HepG2 (cell line): ENCODE measurements at regions not wholly inside any gene's neighbourhood (a gene's known extent, or its start where the extent isn't known, plus 50 kb on each side); places are given as distances from the start of the nearest gene placed in this dataset.

Experiments
- ATAC-seq: fragments of 200-7000 bp; cut with Tn5 transposase; 3 replicates; pipeline ENCODE4 v1.9.1; 2020; ENCODE audit warnings: mild to moderate bottlenecking, moderate library complexity
- BruUV-seq: library from RNA; stranded (reverse); fragments of 400-500 nt; replicated peaks from 2 replicates; lab custom pipeline; 2021; lab: Mats Ljungman, UMichigan
- CTCF ChIA-PET: fragments of 300-600 bp; formaldehyde crosslinking; extraction: SDS; loops from one replicate; lab custom pipeline; 2021; ENCODE audit warnings: low total read pairs, inconsistent platforms, low intra/inter-chr PET ratio; lab: Yijun Ruan, JAX
- POLR2A ChIA-PET: fragments of 350-600 bp; sonication (Branson Sonifier 250); formaldehyde crosslinking; loops from one replicate; lab custom pipeline; 2020; ENCODE audit warnings: antibody characterized with exemption, inconsistent platforms; lab: Yijun Ruan, JAX
- DNase-seq: peaks from one replicate; pipeline ENCODE4 v3.0.0-alpha.2; 2015; ENCODE audit warnings: low spot score
- FAIRE-seq: peaks from 3 replicates; lab custom pipeline; 2011; peaks lifted over from hg19 to GRCh38; lab: Jason Lieb, UNC
- H2AFZ ChIP-seq: one replicate; pipeline ENCODE4 v1.6.1; 2011; ENCODE audit warnings: low read length, inconsistent platforms
- H3K27ac ChIP-seq: fragments of 300-600 bp; 3 replicates; pipeline ENCODE4 v1.8.0; 2011; ENCODE audit warnings: mixed run types, mild to moderate bottlenecking, mixed read lengths, low read length, inconsistent platforms; ENCODE audit not compliant: insufficient read depth; ENCODE audit errors: extremely low read length
- H3K27me3 ChIP-seq, 2 experiments: fragments of 200-600 bp in 1 of 2; 2 replicates in 1 of 2; 3 replicates in 1 of 2; pipeline versions ENCODE4 v1.6.0 to v1.8.0; 2011; ENCODE audit warnings: low read length in 2 of 2, mild to moderate bottlenecking in 2 of 2, moderate library complexity in 2 of 2, inconsistent platforms in 1 of 2; ENCODE audit not compliant: insufficient read depth in 2 of 2, control insufficient read depth in 1 of 2
- H3K36me3 ChIP-seq, 2 experiments: fragments of 200-600 bp in 1 of 2; replicated peaks in 1 of 2; 2 replicates in 1 of 2; 3 replicates in 1 of 2; pipeline versions ENCODE4 v1.5.1 to v1.8.0; 2011; ENCODE audit warnings: low read length in 2 of 2, inconsistent platforms in 1 of 2; ENCODE audit not compliant: insufficient read depth in 2 of 2, control insufficient read depth in 1 of 2
- H3K4me1 ChIP-seq: 2 replicates; pipeline ENCODE4 v1.5.1; 2012; ENCODE audit warnings: low read length, inconsistent platforms; ENCODE audit not compliant: insufficient read depth
- H3K4me2 ChIP-seq: 2 replicates; pipeline ENCODE4 v1.6.0; 2011; ENCODE audit warnings: low read depth, low read length, inconsistent platforms
- H3K4me3 ChIP-seq, 3 experiments: fragments of 200-600 bp in 1 of 3; sonication (generic), shearing (Covaris generic) in 1 of 3; replicated peaks in 1 of 3; 2 replicates each; pipeline ENCODE4 v1.5.1; 2011 to 2016; ENCODE audit warnings: low read length in 3 of 3, inconsistent platforms in 2 of 3, low read depth in 2 of 3, mild to moderate bottlenecking in 2 of 3, control low read depth in 1 of 3, mixed read lengths in 1 of 3; ENCODE audit not compliant: insufficient read depth in 1 of 3
- H3K79me2 ChIP-seq: one replicate; pipeline ENCODE4 v1.6.1; 2011; ENCODE audit warnings: low read length, inconsistent platforms; ENCODE audit not compliant: insufficient read depth
- H3K9ac ChIP-seq: 2 replicates; pipeline ENCODE4 v1.6.0; 2011; ENCODE audit warnings: mild to moderate bottlenecking, low read depth, low read length, inconsistent platforms; ENCODE audit not compliant: insufficient read depth
- H3K9me3 ChIP-seq: 2 replicates; pipeline ENCODE4 v1.5.1; 2012; ENCODE audit warnings: mild to moderate bottlenecking, low read length
- H4K20me1 ChIP-seq: 2 replicates; pipeline ENCODE4 v1.6.0; 2011; ENCODE audit warnings: inconsistent platforms, mild to moderate bottlenecking, low read length, moderate library complexity; ENCODE audit not compliant: insufficient read depth
- WGBS: methylation state at CpG from one replicate; pipeline ENCODE4 v1.1.6; 2017; ENCODE audit warnings: low lambda C conversion rate; 5-methylcytosine and 5-hydroxymethylcytosine counted together
- in situ Hi-C: cut with HindIII; loops from 2 replicates; pipeline ENCODE4 v1.10.0; 2017; ENCODE audit warnings: low pct_unique_long_range_greater_than_20kb; ENCODE audit not compliant: extremely low pct_ligation_motif_present
- intact Hi-C: fragments of 100-400 bp; cut with micrococcal nuclease; formaldehyde crosslinking; loops from one replicate; pipeline ENCODE4 v1.10.0; 2022; ENCODE audit not compliant: unreplicated experiment
- TF ChIP-seq, protein P1 (sequence below): sonication (generic); formaldehyde crosslinking; IDR thresholded peaks from 2 replicates; pipeline ENCODE4 v1.5.0; 2020; ENCODE audit warnings: mild to moderate bottlenecking, missing genetic modification reagents, moderate library complexity
- TF ChIP-seq, protein P2 (sequence below): sonication (generic); formaldehyde crosslinking; conservative IDR thresholded peaks from 2 replicates; pipeline ENCODE4 v1.4.0; 2020; ENCODE audit warnings: missing genetic modification reagents
- TF ChIP-seq, protein P3 (sequence below): sonication (generic); formaldehyde crosslinking; IDR thresholded peaks from 2 replicates; pipeline ENCODE4 v1.4.0; 2020; ENCODE audit warnings: missing genetic modification reagents, borderline replicate concordance

DNA sequence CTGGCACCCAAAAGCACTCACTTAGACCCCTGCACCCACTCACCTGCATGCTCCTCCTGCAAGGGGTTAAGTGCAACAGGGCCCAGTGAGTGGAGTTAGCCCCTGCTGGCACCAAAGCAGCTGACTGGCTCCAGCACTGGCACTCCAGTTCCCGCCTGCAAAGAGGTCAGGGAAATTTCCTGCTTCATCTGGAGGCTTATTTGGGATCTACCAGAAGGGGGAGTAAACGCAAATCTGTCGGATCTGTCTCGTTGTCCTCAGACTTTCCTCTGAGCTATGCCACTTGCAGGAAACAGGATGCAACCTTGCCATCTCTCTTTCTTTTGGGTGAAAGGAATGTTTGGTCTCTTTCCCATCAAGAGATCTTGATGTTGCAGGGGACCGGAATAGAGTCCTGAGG is 435.6 kb downstream of the PCDH10 start:
- POLR2A ChIA-PET = no interaction called here
- Histone ChIP-seq H4K20me1 (no peaks in the 10 kb centered on the region), H3K9ac (no peak overlapping the region), H3K36me3 (no peaks in the 10 kb centered on the region), H3K4me2 (no peak overlapping the region), H3K4me3 (no peak overlapping the region), H3K27ac (no peak overlapping the region), H3K9me3 (no peaks in the 10 kb centered on the region), H3K27me3 (no peaks in the 10 kb centered on the region), H3K4me1 (no peaks in the 10 kb centered on the region), H2AFZ (no peak overlapping the region), H3K79me2 (no peaks in the 10 kb centered on the region)
- intact Hi-C loops (loop anchor here (2.0 kb wide), 1 partner anchor 1350 kb away; no protein-coding TSS in a partner anchor), in situ Hi-C loops (no loop called here)
- CTCF ChIA-PET = no interaction called here
- 30% methylated on average over 5 of the region's 5 CpGs for WGBS
- FAIRE-seq (no peak), DNase-seq (peak; percentile 3), ATAC-seq (peak; percentile 87)
- no TSS peak for BruUV-seq
- TF ChIP-seq, protein P1, sequence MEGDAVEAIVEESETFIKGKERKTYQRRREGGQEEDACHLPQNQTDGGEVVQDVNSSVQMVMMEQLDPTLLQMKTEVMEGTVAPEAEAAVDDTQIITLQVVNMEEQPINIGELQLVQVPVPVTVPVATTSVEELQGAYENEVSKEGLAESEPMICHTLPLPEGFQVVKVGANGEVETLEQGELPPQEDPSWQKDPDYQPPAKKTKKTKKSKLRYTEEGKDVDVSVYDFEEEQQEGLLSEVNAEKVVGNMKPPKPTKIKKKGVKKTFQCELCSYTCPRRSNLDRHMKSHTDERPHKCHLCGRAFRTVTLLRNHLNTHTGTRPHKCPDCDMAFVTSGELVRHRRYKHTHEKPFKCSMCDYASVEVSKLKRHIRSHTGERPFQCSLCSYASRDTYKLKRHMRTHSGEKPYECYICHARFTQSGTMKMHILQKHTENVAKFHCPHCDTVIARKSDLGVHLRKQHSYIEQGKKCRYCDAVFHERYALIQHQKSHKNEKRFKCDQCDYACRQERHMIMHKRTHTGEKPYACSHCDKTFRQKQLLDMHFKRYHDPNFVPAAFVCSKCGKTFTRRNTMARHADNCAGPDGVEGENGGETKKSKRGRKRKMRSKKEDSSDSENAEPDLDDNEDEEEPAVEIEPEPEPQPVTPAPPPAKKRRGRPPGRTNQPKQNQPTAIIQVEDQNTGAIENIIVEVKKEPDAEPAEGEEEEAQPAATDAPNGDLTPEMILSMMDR (CRISPR knock-in tag) = peak; percentile 30
- TF ChIP-seq, protein P2, sequence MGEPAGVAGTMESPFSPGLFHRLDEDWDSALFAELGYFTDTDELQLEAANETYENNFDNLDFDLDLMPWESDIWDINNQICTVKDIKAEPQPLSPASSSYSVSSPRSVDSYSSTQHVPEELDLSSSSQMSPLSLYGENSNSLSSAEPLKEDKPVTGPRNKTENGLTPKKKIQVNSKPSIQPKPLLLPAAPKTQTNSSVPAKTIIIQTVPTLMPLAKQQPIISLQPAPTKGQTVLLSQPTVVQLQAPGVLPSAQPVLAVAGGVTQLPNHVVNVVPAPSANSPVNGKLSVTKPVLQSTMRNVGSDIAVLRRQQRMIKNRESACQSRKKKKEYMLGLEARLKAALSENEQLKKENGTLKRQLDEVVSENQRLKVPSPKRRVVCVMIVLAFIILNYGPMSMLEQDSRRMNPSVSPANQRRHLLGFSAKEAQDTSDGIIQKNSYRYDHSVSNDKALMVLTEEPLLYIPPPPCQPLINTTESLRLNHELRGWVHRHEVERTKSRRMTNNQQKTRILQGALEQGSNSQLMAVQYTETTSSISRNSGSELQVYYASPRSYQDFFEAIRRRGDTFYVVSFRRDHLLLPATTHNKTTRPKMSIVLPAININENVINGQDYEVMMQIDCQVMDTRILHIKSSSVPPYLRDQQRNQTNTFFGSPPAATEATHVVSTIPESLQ (CRISPR knock-in tag) = no peak

DNA sequence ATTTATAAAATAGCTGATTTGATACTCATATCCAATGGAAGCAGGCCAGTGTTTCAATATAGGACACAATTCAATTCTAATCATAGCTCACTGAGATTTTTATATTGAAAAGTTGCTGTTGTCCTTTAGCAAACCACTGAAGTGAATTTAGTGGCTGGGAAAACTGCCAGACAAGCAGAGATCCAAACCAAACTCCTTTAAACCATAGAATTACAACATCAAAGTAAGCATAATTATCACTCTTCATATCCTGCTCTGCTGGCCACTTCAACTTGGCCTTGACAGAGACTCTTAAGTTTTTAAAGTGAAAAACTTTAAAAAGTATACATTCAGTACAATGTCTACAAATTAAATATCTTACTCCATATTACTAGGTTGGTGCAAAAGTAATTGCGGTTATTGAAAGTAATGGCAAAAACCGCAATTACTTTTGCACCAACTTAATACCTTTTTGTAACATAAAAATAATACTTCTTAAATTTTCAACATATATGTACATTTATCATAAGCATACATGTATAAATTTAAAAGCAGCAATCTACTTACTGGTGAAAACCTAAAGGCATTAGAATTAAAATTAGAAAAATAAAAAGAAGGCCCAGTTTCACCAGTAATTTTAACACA is 433.0 kb downstream of the PCDH10 start:
- POLR2A ChIA-PET = no interaction called here
- H3K27ac ChIP-seq = no peak overlapping the region
- H3K9me3 ChIP-seq = no peaks in the 10 kb centered on the region
- CTCF ChIA-PET = no interaction called here
- ATAC-seq = no peak
- H2AFZ ChIP-seq = no peak overlapping the region
- no peak overlapping the region for H3K9ac ChIP-seq
- intact Hi-C loops = no loop called here
- DNase-seq = no peak
- BruUV-seq = no TSS peak
- H3K36me3 ChIP-seq = no peaks in the 10 kb centered on the region
- no peak overlapping the region for H3K4me3 ChIP-seq
- in situ Hi-C loops = no loop called here
- no peaks in the 10 kb centered on the region for H3K27me3 ChIP-seq
- WGBS = 30% methylated on average over 2 of the region's 2 CpGs
- no peak for FAIRE-seq
- no peaks in the 10 kb centered on the region for H3K4me1 ChIP-seq
- no peaks in the 10 kb centered on the region for H4K20me1 ChIP-seq
- no peak overlapping the region for H3K4me2 ChIP-seq
- H3K79me2 ChIP-seq = no peaks in the 10 kb centered on the region
- TF ChIP-seq, protein P3, sequence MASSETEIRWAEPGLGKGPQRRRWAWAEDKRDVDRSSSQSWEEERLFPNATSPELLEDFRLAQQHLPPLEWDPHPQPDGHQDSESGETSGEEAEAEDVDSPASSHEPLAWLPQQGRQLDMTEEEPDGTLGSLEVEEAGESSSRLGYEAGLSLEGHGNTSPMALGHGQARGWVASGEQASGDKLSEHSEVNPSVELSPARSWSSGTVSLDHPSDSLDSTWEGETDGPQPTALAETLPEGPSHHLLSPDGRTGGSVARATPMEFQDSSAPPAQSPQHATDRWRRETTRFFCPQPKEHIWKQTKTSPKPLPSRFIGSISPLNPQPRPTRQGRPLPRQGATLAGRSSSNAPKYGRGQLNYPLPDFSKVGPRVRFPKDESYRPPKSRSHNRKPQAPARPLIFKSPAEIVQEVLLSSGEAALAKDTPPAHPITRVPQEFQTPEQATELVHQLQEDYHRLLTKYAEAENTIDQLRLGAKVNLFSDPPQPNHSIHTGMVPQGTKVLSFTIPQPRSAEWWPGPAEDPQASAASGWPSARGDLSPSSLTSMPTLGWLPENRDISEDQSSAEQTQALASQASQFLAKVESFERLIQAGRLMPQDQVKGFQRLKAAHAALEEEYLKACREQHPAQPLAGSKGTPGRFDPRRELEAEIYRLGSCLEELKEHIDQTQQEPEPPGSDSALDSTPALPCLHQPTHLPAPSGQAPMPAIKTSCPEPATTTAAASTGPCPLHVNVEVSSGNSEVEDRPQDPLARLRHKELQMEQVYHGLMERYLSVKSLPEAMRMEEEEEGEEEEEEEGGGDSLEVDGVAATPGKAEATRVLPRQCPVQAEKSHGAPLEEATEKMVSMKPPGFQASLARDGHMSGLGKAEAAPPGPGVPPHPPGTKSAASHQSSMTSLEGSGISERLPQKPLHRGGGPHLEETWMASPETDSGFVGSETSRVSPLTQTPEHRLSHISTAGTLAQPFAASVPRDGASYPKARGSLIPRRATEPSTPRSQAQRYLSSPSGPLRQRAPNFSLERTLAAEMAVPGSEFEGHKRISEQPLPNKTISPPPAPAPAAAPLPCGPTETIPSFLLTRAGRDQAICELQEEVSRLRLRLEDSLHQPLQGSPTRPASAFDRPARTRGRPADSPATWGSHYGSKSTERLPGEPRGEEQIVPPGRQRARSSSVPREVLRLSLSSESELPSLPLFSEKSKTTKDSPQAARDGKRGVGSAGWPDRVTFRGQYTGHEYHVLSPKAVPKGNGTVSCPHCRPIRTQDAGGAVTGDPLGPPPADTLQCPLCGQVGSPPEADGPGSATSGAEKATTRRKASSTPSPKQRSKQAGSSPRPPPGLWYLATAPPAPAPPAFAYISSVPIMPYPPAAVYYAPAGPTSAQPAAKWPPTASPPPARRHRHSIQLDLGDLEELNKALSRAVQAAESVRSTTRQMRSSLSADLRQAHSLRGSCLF (CRISPR knock-in tag) = no peak
